Neural cell (in vitro differentiated cells): ENCODE measurements at regions not wholly inside any gene's neighbourhood (a gene's known extent, or its start where the extent isn't known, plus 50 kb on each side); places are given as distances from the start of the nearest gene placed in this dataset.

ENCODE experiments used
- H2AFZ ChIP-seq: fragments of 200-600, 300-800 bp; sonication (generic), shearing (Covaris generic); 2 replicates; pipeline ENCODE4 v1.6.0; 2014; ENCODE audit warnings: low read depth, mild to moderate bottlenecking, antibody characterized with exemption, low read length, moderate library complexity
- H3F3A ChIP-seq: fragments of 200-600 bp; shearing (Covaris generic); 2 replicates; pipeline ENCODE4 v1.6.1; 2016; ENCODE audit warnings: mild to moderate bottlenecking, moderate library complexity, mixed read lengths, antibody characterized with exemption, low read length; ENCODE audit not compliant: insufficient read depth, poor library complexity, severe bottlenecking
- H3K27ac ChIP-seq: fragments of 200-600, 300-800 bp; sonication (generic), shearing (Covaris generic); 2 replicates; pipeline ENCODE4 v1.5.1; 2014; ENCODE audit warnings: mild to moderate bottlenecking, low read length, moderate library complexity
- H3K27me3 ChIP-seq: fragments of 300-800, 200-600 bp; sonication (generic), shearing (Covaris generic); 2 replicates; pipeline ENCODE4 v1.6.0; 2014; ENCODE audit warnings: mild to moderate bottlenecking, low read depth, low read length, moderate library complexity; ENCODE audit not compliant: insufficient read depth
- H3K36me3 ChIP-seq: fragments of 300-800, 200-600 bp; sonication (generic), shearing (Covaris generic); 2 replicates; pipeline ENCODE4 v1.5.1; 2014; ENCODE audit warnings: mild to moderate bottlenecking, antibody characterized with exemption, low read length, moderate library complexity; ENCODE audit not compliant: insufficient read depth
- H3K4me2 ChIP-seq: fragments of 300-800, 200-600 bp; sonication (generic), shearing (Covaris generic); 2 replicates; pipeline ENCODE4 v1.6.0; 2014; ENCODE audit warnings: mild to moderate bottlenecking, low read length
- H3K4me3 ChIP-seq: fragments of 300-800, 200-600 bp; sonication (generic), shearing (Covaris generic); 2 replicates; pipeline ENCODE4 v1.5.1; 2014; ENCODE audit warnings: mild to moderate bottlenecking, low read length, moderate library complexity
- H3K79me2 ChIP-seq: fragments of 200-600 bp; shearing (Covaris generic); replicated peaks from 2 replicates; pipeline ENCODE4 v1.6.0; 2014; ENCODE audit warnings: mild to moderate bottlenecking, low read length, moderate library complexity; ENCODE audit not compliant: insufficient read depth
- H3K9ac ChIP-seq: fragments of 300-800, 200-600 bp; sonication (generic), shearing (Covaris generic); 2 replicates; pipeline ENCODE4 v1.6.1; 2016; ENCODE audit warnings: mild to moderate bottlenecking, low read length, mixed read lengths
- H3K9me2 ChIP-seq: fragments of 200-600 bp; shearing (Covaris generic); 2 replicates; pipeline ENCODE4 v1.6.1; 2016; ENCODE audit warnings: mild to moderate bottlenecking, low read length, mixed read lengths; ENCODE audit not compliant: insufficient read depth
- H3K9me3 ChIP-seq: fragments of 200-600, 300-800 bp; sonication (generic), shearing (Covaris generic); 2 replicates; pipeline ENCODE4 v1.6.1; 2016; ENCODE audit warnings: mild to moderate bottlenecking, mixed run types, low read length, moderate library complexity, mixed read lengths
- H4K20me1 ChIP-seq: fragments of 200-600 bp; shearing (Covaris generic); 2 replicates; pipeline ENCODE4 v1.6.1; 2016; ENCODE audit warnings: mild to moderate bottlenecking, mixed run types; ENCODE audit not compliant: insufficient read depth
- CTCF ChIP-seq: fragments of 450-650 bp; IDR thresholded peaks from 2 replicates; pipeline ENCODE4 v1.5.1; 2014; ENCODE audit warnings: antibody characterized with exemption, mild to moderate bottlenecking, moderate library complexity; ENCODE audit not compliant: poor library complexity, severe bottlenecking
- EP300 ChIP-seq: fragments of 450-650 bp; conservative IDR thresholded peaks from 2 replicates; pipeline ENCODE4 v1.6.1; 2014; ENCODE audit warnings: antibody characterized with exemption, mild to moderate bottlenecking, moderate library complexity; ENCODE audit not compliant: poor library complexity, severe bottlenecking
- EZH2 ChIP-seq: fragments of 200-600, 300-800 bp; shearing (Covaris generic), sonication (generic); IDR thresholded peaks from 2 replicates; pipeline ENCODE4 v1.6.1; 2014; ENCODE audit warnings: antibody characterized with exemption, low read length, borderline replicate concordance, mild to moderate bottlenecking; ENCODE audit not compliant: insufficient read depth, poor library complexity, severe bottlenecking
- MXI1 ChIP-seq: fragments of 450-650 bp; conservative IDR thresholded peaks from 2 replicates; pipeline ENCODE4 v1.6.1; 2014; ENCODE audit warnings: antibody characterized with exemption, mild to moderate bottlenecking; ENCODE audit not compliant: poor library complexity, severe bottlenecking
- POLR2AphosphoS5 ChIP-seq: IDR thresholded peaks from 2 replicates; pipeline ENCODE4 v1.6.1; 2012
- RAD21 ChIP-seq: fragments of 450-650 bp; conservative IDR thresholded peaks from 2 replicates; pipeline ENCODE4 v1.6.1; 2014; ENCODE audit warnings: antibody characterized with exemption, mild to moderate bottlenecking, moderate library complexity
- REST ChIP-seq: IDR thresholded peaks from 2 replicates; pipeline ENCODE4 v1.6.1; 2012; ENCODE audit warnings: borderline replicate concordance
- SMC3 ChIP-seq: fragments of 450-650 bp; conservative IDR thresholded peaks from 2 replicates; pipeline ENCODE4 v1.6.1; 2014; ENCODE audit warnings: antibody characterized with exemption, mild to moderate bottlenecking, moderate library complexity; ENCODE audit not compliant: poor library complexity
- TAF1 ChIP-seq: IDR thresholded peaks from 2 replicates; pipeline ENCODE4 v1.6.1; 2012; ENCODE audit warnings: low read depth

- Histone ChIP-seq H3K36me3 (no peaks in the 10 kb centered on the region), H3K9me3 (no peaks in the 10 kb centered on the region), H3F3A (no peaks in the 10 kb centered on the region), H3K9me2 (no peaks in the 10 kb centered on the region), H3K9ac (no peak overlapping the region), H3K4me3 (no peak overlapping the region), H2AFZ (no peak overlapping the region), H3K27ac (no peak overlapping the region), H3K27me3 (no peaks in the 10 kb centered on the region), H3K4me2 (no peak overlapping the region), H3K79me2 (no peaks in the 10 kb centered on the region), H4K20me1 (no peaks in the 10 kb centered on the region)
- TF ChIP-seq EZH2 = no peak
These were observed 63.9 kb upstream of the NANOS1 start for GRCh38 chr10:118965645-118966044.

- Histone ChIP-seq H3K4me3 (no peak overlapping the region), H4K20me1 (no peaks in the 10 kb centered on the region), H3K9me2 (no peaks in the 10 kb centered on the region), H3K79me2 (no peaks in the 10 kb centered on the region), H3F3A (no peaks in the 10 kb centered on the region), H3K27ac (peak overlapping the region; percentile 24), H3K9ac (no peak overlapping the region), H3K9me3 (no peaks in the 10 kb centered on the region), H3K4me2 (no peak overlapping the region), H3K27me3 (no peaks in the 10 kb centered on the region), H2AFZ (no peak overlapping the region), H3K36me3 (no peaks in the 10 kb centered on the region)
- TF ChIP-seq REST = no peak
- no peak for TF ChIP-seq CTCF
- TF ChIP-seq RAD21 = no peak
- peak; percentile 12 for TF ChIP-seq POLR2AphosphoS5
These were observed 63.3 kb upstream of the NANOS1 start for GRCh38 chr10:118966076-118966849.

- H3K27me3 ChIP-seq = no peaks in the 10 kb centered on the region
- TF ChIP-seq CTCF (no peak), TAF1 (no peak), EP300 (no peak), SMC3 (no peak), MXI1 (no peak), POLR2AphosphoS5 (no peak), REST (no peak), EZH2 (no peak), RAD21 (no peak)
- no peaks in the 10 kb centered on the region for H4K20me1 ChIP-seq
- H3K36me3 ChIP-seq = no peaks in the 10 kb centered on the region
- peak overlapping the region; percentile 24 for H3K27ac ChIP-seq
- no peaks in the 10 kb centered on the region for H3K9me2 ChIP-seq
- H3K4me2 ChIP-seq = no peak overlapping the region
- no peaks in the 10 kb centered on the region for H3K9me3 ChIP-seq
- no peaks in the 10 kb centered on the region for H3F3A ChIP-seq
- H3K9ac ChIP-seq = no peak overlapping the region
- no peaks in the 10 kb centered on the region for H3K79me2 ChIP-seq
- no peak overlapping the region for H2AFZ ChIP-seq
- H3K4me3 ChIP-seq = no peak overlapping the region
These were observed 62.7 kb upstream of the NANOS1 start for GRCh38 chr10:118966850-118967125.
